Heart left ventricle (tissue), 16 donors: ENCODE measurements at regions not wholly inside any gene's neighbourhood (a gene's known extent, or its start where the extent isn't known, plus 50 kb on each side); places are given as distances from the start of the nearest gene placed in this dataset.

ENCODE experiments used
- ATAC-seq, 4 donors: fragments of 200-7000 bp; cut with Tn5 transposase; one replicate each; pipeline ENCODE4 v1.9.1; 2020 to 2022; ENCODE audit warnings: moderate library complexity in 4 of 4, mild to moderate bottlenecking in 3 of 4, moderate number of reproducible peaks in 1 of 4
- DNase-seq, 5 donors: peaks; one replicate each; pipeline ENCODE4 v3.0.0-alpha.2; 2020
- H3K27ac ChIP-seq, 12 donors: fragments of 200-600 bp; sonication (generic) in 4 of 12; one replicate each; pipeline versions ENCODE4 v1.5.0 to v1.8.0; 2016 to 2022; ENCODE audit warnings: mild to moderate bottlenecking in 2 of 12
- H3K27me3 ChIP-seq, 9 donors: fragments of 200-600 bp; sonication (generic) in 2 of 9; one replicate each; pipeline versions ENCODE4 v1.5.1 to v1.8.0; 2016 to 2022; ENCODE audit warnings: mild to moderate bottlenecking in 3 of 9
- H3K36me3 ChIP-seq, 9 donors: fragments of 200-600 bp; sonication (generic) in 2 of 9; one replicate each; pipeline versions ENCODE4 v1.5.0 to v1.8.0; 2018 to 2022; ENCODE audit warnings: mild to moderate bottlenecking in 2 of 9
- H3K4me1 ChIP-seq, 12 donors: fragments of 200-600 bp; sonication (generic) in 4 of 12; one replicate each; pipeline versions ENCODE4 v1.5.0 to v1.8.0; 2016 to 2022; ENCODE audit warnings: mild to moderate bottlenecking in 3 of 12
- H3K4me3 ChIP-seq, 12 donors: fragments of 200-600 bp; sonication (generic) in 4 of 12; one replicate each; pipeline versions ENCODE4 v1.5.0 to v1.8.0; 2017 to 2022; ENCODE audit warnings: mild to moderate bottlenecking in 9 of 12, moderate library complexity in 4 of 12
- H3K9me3 ChIP-seq, 12 donors: fragments of 200-600 bp; sonication (generic) in 4 of 12; one replicate each; pipeline versions ENCODE4 v1.5.0 to v1.8.0; 2016 to 2022; ENCODE audit warnings: mild to moderate bottlenecking in 1 of 12
- CTCF ChIP-seq, 12 donors: fragments of 200-600 bp; sonication (generic) in 4 of 12; IDR thresholded peaks; one replicate each; pipeline versions ENCODE4 v1.5.0 to v1.8.0; 2018 to 2022; ENCODE audit warnings: antibody characterized with exemption in 12 of 12, mild to moderate bottlenecking in 5 of 12
- POLR2A ChIP-seq, 2 donors: fragments of 450-650 bp; IDR thresholded peaks; one replicate each; pipeline ENCODE4 v1.6.1; 2017; ENCODE audit warnings: antibody characterized with exemption in 2 of 2, mild to moderate bottlenecking in 2 of 2, moderate library complexity in 2 of 2
- WGBS, 4 donors: extraction: QIAGEN DNeasy Blood & Tissue Kit in 2 of 4; methylation state at CpG; one replicate each; pipeline versions ENCODE4 v1.1.5 to v1.1.7; 2013 to 2018; 5-methylcytosine and 5-hydroxymethylcytosine counted together
- intact Hi-C, 10 donors: fragments of 100-400 bp; cut with DNase I; formaldehyde crosslinking; loops; one replicate each; pipeline versions ENCODE4 v1.11.1 to v1.14.2; 2022
- donor health status: ischemic (EF 13 %, LVEDD 7.1; RV severe dilation, severe dysfunction).
- donor health status: healthy with polysubstance abuse.
- donor health status: DM: no; HTN: yes; CAD: no.
- donor health status: DM: no; HTN: no; CAD: no.
- donor health status: ischemic (EF 25% LVEDD 6.9; RV normal size, moderate dysfunction).
- donor health status: ischemic (EF 25% LVEDD 5.7; RV mildly dilated, moderate dysfunction).
- donor health status: healthy.
- donor health status: DM: yes; HTN: yes; CAD: no.
- donor health status: ischemic (EF 35%, LVEDD 5.7; RV mildly dilated, moderate dysfunction).
- donor health status: nonischemic (EF 11% LVEDD 7.7; RV severe dilation, severe dysfunction).
- donor health status: DM: yes; HTN: yes; CAD: no.
- donor health status: PGD.
- donor health status: ischemic (EF 29% LVEDD 5.4; RV normal size, mild dysfunction).
- donor health status: nonischemic (EF 23%, LVEDD 6.1; RV moderate dilation, normal function).

DNA sequence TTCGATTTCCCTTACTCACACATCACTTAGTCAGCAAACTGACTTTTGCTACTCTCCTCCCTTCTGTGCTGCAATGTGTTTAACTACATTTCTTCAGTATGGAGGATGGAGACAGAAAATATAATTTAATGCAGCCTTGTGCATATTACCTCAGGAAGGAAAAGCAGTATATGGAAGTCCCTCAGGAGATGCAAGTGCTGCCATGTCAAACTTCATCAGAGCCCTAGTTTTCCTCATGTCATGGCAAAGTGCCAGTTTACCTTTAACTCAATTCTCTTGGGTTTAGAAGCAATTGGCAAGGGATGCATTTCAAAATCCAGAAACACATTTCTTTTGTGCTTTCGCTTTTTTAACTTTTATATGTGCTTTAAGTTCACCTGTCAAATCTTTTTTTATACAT lies 365.4 kb downstream of the ISL1 start:
- DNase-seq = no peak
- intact Hi-C loops = no loop called here
- 72 to 82% (median 79%) methylated on average over 2 of the region's 2 CpGs for WGBS, 4 donors

More for the DNA sequence above, 365.4 kb downstream of the ISL1 start:
- Histone ChIP-seq H3K27me3 (no peaks in the 10 kb centered on the region), H3K27ac (no peak overlapping the region), H3K4me3 (no peak overlapping the region), H3K36me3 (no peaks in the 10 kb centered on the region), H3K9me3 (peaks cover 0 to 5% (median 0%) of the 10 kb centered on the region in 12 donors), H3K4me1 (no peaks in the 10 kb centered on the region)
- TF ChIP-seq CTCF (IDR thresholded peaks at IDR 0.05) (no peak), POLR2A (IDR thresholded peaks at IDR 0.05) (no peak)
- ATAC-seq = no peak
